Heart right ventricle (tissue), 16 donors: ENCODE measurements at regions not wholly inside any gene's neighbourhood (a gene's known extent, or its start where the extent isn't known, plus 50 kb on each side); places are given as distances from the start of the nearest gene placed in this dataset.

ENCODE experiments used
- ATAC-seq, 8 donors: fragments of 200-7000 bp; cut with Tn5 transposase; one replicate each; pipeline ENCODE4 v1.9.1; 2020; ENCODE audit warnings: mild to moderate bottlenecking in 8 of 8, moderate library complexity in 8 of 8, moderate number of reproducible peaks in 1 of 8
- DNase-seq, 2 donors: peaks; one replicate each; pipeline ENCODE4 v3.0.0-alpha.2; 2020
- H3K27ac ChIP-seq, 10 donors: fragments of 200-600 bp; sonication (generic) in 2 of 10; one replicate each; pipeline versions ENCODE4 v1.5.0 to v1.8.0; 2020 to 2022; ENCODE audit warnings: mild to moderate bottlenecking in 3 of 10
- H3K27me3 ChIP-seq, 7 donors: fragments of 200-600 bp; one replicate each; pipeline ENCODE4 v1.8.0; 2021 to 2022; ENCODE audit warnings: mild to moderate bottlenecking in 2 of 7
- H3K36me3 ChIP-seq, 9 donors: fragments of 200-600 bp; sonication (generic) in 1 of 9; one replicate each; pipeline versions ENCODE4 v1.5.0 to v1.8.0; 2020 to 2022; ENCODE audit warnings: mild to moderate bottlenecking in 2 of 9
- H3K4me1 ChIP-seq, 9 donors: fragments of 200-600 bp; sonication (generic) in 1 of 9; one replicate each; pipeline versions ENCODE4 v1.5.0 to v1.8.0; 2020 to 2022; ENCODE audit warnings: mild to moderate bottlenecking in 4 of 9
- H3K4me3 ChIP-seq, 10 donors: fragments of 200-600 bp; sonication (generic) in 2 of 10; one replicate each; pipeline versions ENCODE4 v1.5.0 to v1.8.0; 2020 to 2022; ENCODE audit warnings: mild to moderate bottlenecking in 7 of 10, moderate library complexity in 2 of 10
- H3K9me3 ChIP-seq, 11 donors: fragments of 200-600 bp in 10 of 11; sonication (generic) in 2 of 11; one replicate each; pipeline versions ENCODE4 v1.5.0 to v1.8.0; 2013 to 2022; ENCODE audit warnings: mild to moderate bottlenecking in 2 of 11, control low read depth in 1 of 11, moderate library complexity in 1 of 11
- WGBS, 2 donors: extraction: QIAGEN DNeasy Blood & Tissue Kit; methylation state at CpG; one replicate each; pipeline ENCODE4 v1.1.7; 2013; ENCODE audit warnings: inconsistent platforms in 1 of 2; 5-methylcytosine and 5-hydroxymethylcytosine counted together
- intact Hi-C, 10 donors: fragments of 100-400 bp; cut with DNase I; formaldehyde crosslinking; loops; one replicate each; pipeline versions ENCODE4 v1.11.1 to v1.14.2; 2022
- TF ChIP-seq, protein P1 (sequence below), 9 donors: fragments of 200-600 bp; sonication (generic) in 2 of 9; IDR thresholded peaks; one replicate each; pipeline versions ENCODE4 v1.5.0 to v1.8.0; 2021 to 2022; ENCODE audit warnings: antibody characterized with exemption in 9 of 9, mild to moderate bottlenecking in 5 of 9, moderate library complexity in 1 of 9
- donor health status: Arrhythmogenic right ventricular cardiomyopathy.
- donor health status: ischemic (EF 13 %, LVEDD 7.1; RV severe dilation, severe dysfunction).
- donor health status: healthy with polysubstance abuse.
- donor health status: DM: no; HTN: yes; CAD: no.
- donor health status: DM: no; HTN: no; CAD: no.
- donor health status: ischemic (EF 25% LVEDD 6.9; RV normal size, moderate dysfunction).
- donor health status: ischemic (EF 25% LVEDD 5.7; RV mildly dilated, moderate dysfunction).
- donor health status: healthy.
- donor health status: DM: yes; HTN: yes; CAD: no.
- donor health status: Ischemic cardiomyopathy.
- donor health status: ischemic (EF 35%, LVEDD 5.7; RV mildly dilated, moderate dysfunction).
- donor health status: nonischemic (EF 11% LVEDD 7.7; RV severe dilation, severe dysfunction).
- donor health status: DM: yes; HTN: yes; CAD: no.
- donor health status: PGD.
- donor health status: ischemic (EF 29% LVEDD 5.4; RV normal size, mild dysfunction).
- donor health status: nonischemic (EF 23%, LVEDD 6.1; RV moderate dilation, normal function).

DNA sequence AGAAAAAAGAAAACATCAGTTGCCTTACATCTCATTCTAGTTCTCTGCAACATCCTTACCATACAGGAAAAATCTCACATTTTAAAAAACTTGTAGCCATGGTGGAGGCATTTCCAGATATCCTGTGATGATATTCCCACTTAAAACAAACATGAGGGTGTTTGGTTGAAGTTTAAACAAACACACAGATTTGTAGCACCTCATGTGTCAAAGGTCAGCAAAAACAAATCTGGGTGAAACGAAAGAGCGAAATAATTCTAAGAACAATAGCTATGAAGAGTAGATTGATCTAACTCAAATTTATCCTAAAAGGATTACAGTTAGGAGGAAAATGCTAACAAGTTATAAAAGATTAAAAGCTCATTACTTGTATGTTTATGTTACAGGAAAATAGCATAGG is 83.1 kb upstream of the IRX5 start:
- Histone ChIP-seq H3K4me1 (peaks cover 0 to 9% (median 0%) of the 10 kb centered on the region in 9 donors), H3K36me3 (no peaks in the 10 kb centered on the region), H3K27me3 (no peaks in the 10 kb centered on the region), H3K27ac (no peak overlapping the region), H3K9me3 (peaks cover 0 to 23% (median 7%) of the 10 kb centered on the region in 11 donors), H3K4me3 (no peak overlapping the region)
- intact Hi-C loops = no loop called here
- DNase-seq (no peak), ATAC-seq (no peak)
- WGBS, 2 donors = 59 to 70% methylated on average over 2 of the region's 2 CpGs
- TF ChIP-seq, protein P1, sequence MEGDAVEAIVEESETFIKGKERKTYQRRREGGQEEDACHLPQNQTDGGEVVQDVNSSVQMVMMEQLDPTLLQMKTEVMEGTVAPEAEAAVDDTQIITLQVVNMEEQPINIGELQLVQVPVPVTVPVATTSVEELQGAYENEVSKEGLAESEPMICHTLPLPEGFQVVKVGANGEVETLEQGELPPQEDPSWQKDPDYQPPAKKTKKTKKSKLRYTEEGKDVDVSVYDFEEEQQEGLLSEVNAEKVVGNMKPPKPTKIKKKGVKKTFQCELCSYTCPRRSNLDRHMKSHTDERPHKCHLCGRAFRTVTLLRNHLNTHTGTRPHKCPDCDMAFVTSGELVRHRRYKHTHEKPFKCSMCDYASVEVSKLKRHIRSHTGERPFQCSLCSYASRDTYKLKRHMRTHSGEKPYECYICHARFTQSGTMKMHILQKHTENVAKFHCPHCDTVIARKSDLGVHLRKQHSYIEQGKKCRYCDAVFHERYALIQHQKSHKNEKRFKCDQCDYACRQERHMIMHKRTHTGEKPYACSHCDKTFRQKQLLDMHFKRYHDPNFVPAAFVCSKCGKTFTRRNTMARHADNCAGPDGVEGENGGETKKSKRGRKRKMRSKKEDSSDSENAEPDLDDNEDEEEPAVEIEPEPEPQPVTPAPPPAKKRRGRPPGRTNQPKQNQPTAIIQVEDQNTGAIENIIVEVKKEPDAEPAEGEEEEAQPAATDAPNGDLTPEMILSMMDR (IDR thresholded peaks at IDR 0.05) = no peak

DNA sequence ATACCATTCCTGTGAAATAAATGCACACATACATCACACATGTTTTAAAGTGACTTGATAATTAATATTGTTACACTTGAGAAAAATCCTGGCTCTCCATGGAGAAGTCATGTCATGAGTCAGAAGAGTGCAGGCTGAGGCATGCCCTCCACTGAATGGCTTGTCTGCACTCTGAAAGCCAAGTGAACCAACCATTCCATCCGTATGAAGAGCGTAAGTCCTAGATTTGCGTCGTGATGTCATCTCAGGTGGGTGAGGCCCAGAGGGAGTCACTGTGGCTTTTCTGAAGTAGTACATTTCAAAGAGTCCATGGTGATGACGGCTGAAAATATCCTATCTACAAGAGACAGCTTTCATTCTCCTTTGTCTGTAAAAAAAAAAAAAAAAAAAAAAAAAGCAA is 83.5 kb upstream of the IRX5 start:
- no peaks in the 10 kb centered on the region for H3K27me3 ChIP-seq
- DNase-seq (no peak), ATAC-seq (no peak)
- no peak overlapping the region for H3K4me3 ChIP-seq
- TF ChIP-seq, protein P1 (IDR thresholded peaks at IDR 0.05) = no peak
- H3K9me3 ChIP-seq = peaks cover 0 to 27% (median 7%) of the 10 kb centered on the region in 11 donors
- WGBS, 2 donors = 67 to 75% methylated on average over 5 of the region's 5 CpGs
- intact Hi-C loops = no loop called here
- H3K4me1 ChIP-seq = peaks cover 0 to 9% (median 0%) of the 10 kb centered on the region in 9 donors
- H3K36me3 ChIP-seq = no peaks in the 10 kb centered on the region
- no peak overlapping the region for H3K27ac ChIP-seq

DNA sequence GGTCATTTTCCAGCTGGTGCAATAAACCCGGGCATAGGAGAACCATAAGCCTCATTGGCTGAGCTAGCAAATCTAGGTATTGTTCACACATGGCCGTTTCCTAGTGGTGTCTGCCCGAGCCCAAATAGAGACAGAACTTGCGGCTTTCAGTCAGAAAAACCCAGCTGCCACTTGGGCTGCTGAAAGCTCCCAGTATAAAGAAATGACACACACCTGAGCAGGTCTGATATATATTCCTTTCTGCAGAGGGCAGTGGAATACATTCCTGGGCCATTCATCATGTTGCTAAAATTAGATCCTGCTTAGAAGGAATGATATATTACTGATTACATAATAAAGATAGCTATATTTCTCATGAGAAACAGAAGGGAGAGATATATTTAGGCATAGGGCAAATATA is 83.9 kb upstream of the IRX5 start:
- Histone ChIP-seq H3K27me3 (no peaks in the 10 kb centered on the region), H3K9me3 (peaks cover 0 to 32% (median 8%) of the 10 kb centered on the region in 11 donors), H3K27ac (no peak overlapping the region), H3K4me3 (no peak overlapping the region), H3K36me3 (no peaks in the 10 kb centered on the region), H3K4me1 (peaks cover 0 to 9% (median 0%) of the 10 kb centered on the region in 9 donors)
- intact Hi-C loops = no loop called here
- no peak for DNase-seq
- TF ChIP-seq, protein P1 (IDR thresholded peaks at IDR 0.05) = no peak
- ATAC-seq = peak in 2 of 8 donors; percentile 37 to 55
- 36 to 42% methylated on average over 4 of the region's 4 CpGs for WGBS, 2 donors

DNA sequence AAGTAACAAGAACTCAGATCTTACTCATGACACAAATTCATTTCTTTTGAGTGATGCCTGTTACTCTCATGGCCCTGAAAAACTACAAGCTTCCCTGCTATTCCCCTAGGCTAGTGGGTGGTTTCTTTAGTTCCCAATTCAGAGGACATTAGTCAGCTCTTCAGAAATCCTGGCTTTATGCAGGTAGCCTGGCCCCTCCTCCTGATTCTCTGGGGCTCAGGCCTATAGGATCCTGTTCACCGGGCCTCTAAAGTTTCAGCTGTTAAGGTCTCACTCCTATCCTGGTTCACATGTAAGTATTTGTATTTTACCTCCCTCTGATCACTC is 87.3 kb upstream of the IRX5 start:
- H3K27ac ChIP-seq = no peak overlapping the region
- H3K4me1 ChIP-seq = peaks cover 0 to 9% (median 0%) of the 10 kb centered on the region in 9 donors
- H3K36me3 ChIP-seq = no peaks in the 10 kb centered on the region
- intact Hi-C loops = no loop called here
- no peak for ATAC-seq
- TF ChIP-seq, protein P1 (IDR thresholded peaks at IDR 0.05) = no peak
- no peak for DNase-seq
- WGBS, 2 donors = 86 to 90% methylated on average over 1 of the region's 1 CpG
- peaks cover 0 to 34% (median 8%) of the 10 kb centered on the region in 11 donors for H3K9me3 ChIP-seq
- H3K27me3 ChIP-seq = no peaks in the 10 kb centered on the region
- no peak overlapping the region for H3K4me3 ChIP-seq
